TTC549 (cell line): ENCODE measurements at regions not wholly inside any gene's neighbourhood (a gene's known extent, or its start where the extent isn't known, plus 50 kb on each side); places are given as distances from the start of the nearest gene placed in this dataset.
A peak's percentile ranks its signal among the peaks of the same experiment; 100 is the strongest.
"Not testable (repeated sequence)": the region's sequence is repeated elsewhere in the genome, so short reads cannot be mapped to it uniquely, and the experiment has no call there.

Source experiments
- FAIRE-seq: peaks from 2 replicates; lab custom pipeline; 2012; peaks lifted over from hg19 to GRCh38; lab: Jason Lieb, UNC

- peak; percentile 99 for FAIRE-seq
These were observed 121.2 kb downstream of the GASK1B start for GRCh38 chr4:158051401-158052235.

- no peak for FAIRE-seq
These were observed 121.9 kb downstream of the GASK1B start for GRCh38 chr4:158050942-158051341.

- no peak for FAIRE-seq
These were observed 126.5 kb downstream of the GASK1B start for GRCh38 chr4:158046345-158046744.

- FAIRE-seq = no peak
These were observed 128.7 kb downstream of the GASK1B start for GRCh38 chr4:158043971-158044618.

- FAIRE-seq = peak; percentile 86
These were observed 130.2 kb downstream of the GASK1B start for GRCh38 chr4:158042591-158043030.

- FAIRE-seq = no peak
These were observed 134.1 kb downstream of the GASK1B start for GRCh38 chr4:158038718-158039117.

GRCh38 chr4:158036998-158037397 is 135.8 kb downstream of the GASK1B start:
- FAIRE-seq = no peak

- FAIRE-seq = peak; percentile 7
These were observed 137.1 kb downstream of the GASK1B start for GRCh38 chr4:158035662-158036195.

- FAIRE-seq = no peak
These were observed 139.3 kb downstream of the GASK1B start for GRCh38 chr4:158033416-158034120.

GRCh38 chr4:158032733-158033415 is 140.0 kb downstream of the GASK1B start:
- no peak for FAIRE-seq

GRCh38 chr4:158028381-158028780 is 144.4 kb downstream of the GASK1B start:
- not testable (repeated sequence) for FAIRE-seq

- no peak for FAIRE-seq
These were observed 147.7 kb downstream of the GASK1B start for GRCh38 chr4:158025131-158025530.

GRCh38 chr4:158020734-158021346 is 152.0 kb downstream of the GASK1B start:
- no peak for FAIRE-seq

GRCh38 chr4:158020176-158020575 is 152.6 kb downstream of the GASK1B start:
- peak; percentile 100 for FAIRE-seq

- no peak for FAIRE-seq
These were observed 154.0 kb downstream of the GASK1B start for GRCh38 chr4:158018831-158019230.

GRCh38 chr4:158018221-158018830 is 154.5 kb downstream of the GASK1B start:
- FAIRE-seq = no peak

GRCh38 chr4:158016511-158016910 is 156.3 kb downstream of the GASK1B start:
- no peak for FAIRE-seq

- peak; percentile 66 for FAIRE-seq
These were observed 157.6 kb downstream of the GASK1B start for GRCh38 chr4:158015241-158015640.

GRCh38 chr4:158013858-158014257 is 159.0 kb downstream of the GASK1B start:
- peak; percentile 19 for FAIRE-seq

- peak; percentile 98 for FAIRE-seq
These were observed 162.5 kb downstream of the GASK1B start for GRCh38 chr4:158010361-158010760.

GRCh38 chr4:158008551-158009218 is 164.1 kb downstream of the GASK1B start:
- peak; percentile 94 for FAIRE-seq
